HG03558 (cell line): ENCODE measurements at regions not wholly inside any gene's neighbourhood (a gene's known extent, or its start where the extent isn't known, plus 50 kb on each side); places are given as distances from the start of the nearest gene placed in this dataset.

Source experiments
- ATAC-seq: cut with Tn5 transposase; IDR thresholded peaks from one replicate; pipeline ENCODE4 v1.9.1; 2021; ENCODE audit warnings: moderate number of reproducible peaks; ENCODE audit not compliant: unreplicated experiment; ENCODE audit errors: extremely low read depth

GRCh38 chr9:734831-735511 is 106.5 kb upstream of the DMRT1 start:
- no peak for ATAC-seq

DNA sequence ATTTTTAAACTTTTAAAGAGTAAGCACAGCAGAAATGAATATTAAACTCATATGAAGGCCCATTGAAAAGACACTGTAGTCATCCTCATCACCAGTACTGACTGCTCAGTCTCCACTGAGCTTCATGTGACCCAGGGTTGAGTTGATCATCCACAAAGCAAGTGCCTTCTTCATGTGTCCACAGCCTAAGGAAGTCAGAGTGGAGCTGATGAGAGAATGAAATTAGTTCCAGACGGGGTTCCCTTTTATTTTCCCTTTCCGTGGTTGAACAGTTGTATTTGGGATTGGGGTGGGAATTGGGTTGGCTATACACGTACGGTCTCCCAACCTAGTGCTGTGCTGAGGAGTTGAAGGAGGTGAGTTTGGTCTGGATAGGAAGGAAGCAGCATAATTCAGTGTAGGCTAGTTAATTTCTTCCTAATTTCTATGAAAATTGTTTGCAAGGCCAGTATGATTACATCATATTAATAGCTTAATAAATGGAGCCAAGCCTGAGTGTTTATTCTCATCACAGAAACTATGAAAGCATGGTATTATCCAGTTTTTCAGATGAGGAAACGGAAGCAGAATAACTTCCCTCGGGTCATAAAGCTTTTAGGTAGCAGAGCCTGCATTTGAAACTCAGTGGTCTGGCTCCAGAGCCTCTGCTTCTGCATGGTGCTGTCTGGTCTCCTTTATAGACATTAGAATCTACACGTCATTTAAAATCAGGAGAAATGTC is 103.9 kb upstream of the DMRT1 start:
- ATAC-seq = no peak

- ATAC-seq = no peak
Observed at GRCh38 chr9:738209-738915, 103.1 kb upstream of the DMRT1 start.

DNA sequence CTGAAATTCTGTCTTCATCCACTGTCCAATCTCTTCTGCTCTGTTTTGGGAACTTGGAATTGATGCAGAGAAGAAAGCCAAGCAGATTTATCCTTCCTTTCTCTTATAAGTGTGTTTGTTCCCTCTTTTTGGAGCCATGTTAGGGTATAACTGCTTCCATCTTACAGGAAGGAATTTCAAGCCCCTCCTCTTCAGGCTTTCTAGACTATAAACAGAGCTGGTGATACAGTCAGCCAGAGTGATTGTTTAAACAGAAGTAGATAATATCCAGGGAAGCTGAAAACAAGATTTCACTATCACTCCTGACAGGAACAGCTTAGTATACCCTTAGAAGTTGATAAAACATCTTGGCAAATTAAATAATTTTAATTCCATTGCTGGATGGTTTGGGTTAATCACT is 102.1 kb upstream of the DMRT1 start:
- ATAC-seq = no peak

GRCh38 chr9:740221-740620 is 101.3 kb upstream of the DMRT1 start:
- no peak for ATAC-seq

- ATAC-seq = no peak
Observed at GRCh38 chr9:742104-742503, 99.4 kb upstream of the DMRT1 start.

DNA sequence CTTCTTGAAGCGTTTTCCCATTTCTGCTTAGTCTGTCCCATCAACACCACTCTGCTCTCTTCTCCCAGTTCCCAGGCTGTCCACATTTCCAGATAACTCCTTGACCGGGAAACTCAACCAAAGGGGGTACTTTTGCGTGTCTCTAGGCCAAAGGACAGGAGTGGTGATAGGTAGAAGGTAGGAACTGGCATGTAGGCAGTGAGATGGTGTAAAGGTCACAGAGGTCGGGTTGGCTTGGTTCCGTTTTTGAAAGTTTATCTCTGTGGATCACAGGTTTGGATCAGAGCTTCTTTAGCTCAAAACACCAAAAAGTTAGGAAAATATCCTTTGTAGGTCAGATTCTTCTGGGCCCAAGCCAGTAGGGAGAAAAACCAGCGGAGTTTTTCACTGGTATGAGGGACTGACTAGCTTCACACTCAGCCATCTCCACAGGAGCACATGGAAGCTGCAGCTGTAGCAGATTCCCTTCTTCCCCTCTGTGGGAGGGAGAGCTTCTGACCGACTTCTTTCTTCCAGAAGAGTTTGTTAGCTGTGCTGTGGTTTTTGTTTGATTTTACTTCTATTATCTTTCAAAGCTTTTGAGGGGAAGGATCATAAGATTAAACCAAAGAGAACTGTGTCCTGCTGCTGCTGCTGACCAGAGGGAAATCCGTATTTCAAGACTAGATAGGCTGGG is 98.4 kb upstream of the DMRT1 start:
- no peak for ATAC-seq

DNA sequence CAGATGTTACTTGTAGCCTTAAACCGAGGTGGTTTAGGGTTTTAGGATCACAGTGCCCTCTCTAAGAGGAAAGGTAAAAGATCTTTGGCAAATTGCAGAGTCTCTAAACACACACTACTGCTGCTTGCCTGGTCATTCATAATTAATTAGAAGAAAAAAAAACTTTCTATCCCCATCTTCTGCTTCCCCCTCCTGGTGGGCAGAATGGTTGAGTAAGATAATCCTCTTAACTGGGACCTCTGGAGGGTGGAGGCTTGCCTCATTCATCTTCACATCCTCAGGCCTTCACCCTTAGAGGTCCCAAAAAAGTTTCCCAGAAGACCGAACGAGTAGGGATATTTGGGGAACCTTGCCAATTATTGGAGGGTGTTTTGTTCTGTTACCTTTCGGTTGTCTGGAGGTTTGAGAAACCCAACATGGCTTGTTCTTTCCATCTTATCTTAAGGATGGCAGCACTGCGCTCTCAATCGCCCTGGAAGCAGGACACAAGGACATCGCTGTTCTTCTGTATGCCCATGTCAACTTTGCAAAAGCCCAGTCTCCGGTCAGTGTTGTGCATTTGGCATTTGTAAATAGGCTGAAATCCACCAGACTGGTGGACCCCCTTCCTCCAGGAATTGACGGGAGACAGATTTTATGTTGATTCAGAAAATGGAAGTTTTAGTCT is 97.3 kb upstream of the DMRT1 start:
- ATAC-seq = no peak

- ATAC-seq = no peak
Observed at GRCh38 chr9:744790-745484, 96.6 kb upstream of the DMRT1 start.

GRCh38 chr9:745761-746380 is 95.6 kb upstream of the DMRT1 start:
- no peak for ATAC-seq

DNA sequence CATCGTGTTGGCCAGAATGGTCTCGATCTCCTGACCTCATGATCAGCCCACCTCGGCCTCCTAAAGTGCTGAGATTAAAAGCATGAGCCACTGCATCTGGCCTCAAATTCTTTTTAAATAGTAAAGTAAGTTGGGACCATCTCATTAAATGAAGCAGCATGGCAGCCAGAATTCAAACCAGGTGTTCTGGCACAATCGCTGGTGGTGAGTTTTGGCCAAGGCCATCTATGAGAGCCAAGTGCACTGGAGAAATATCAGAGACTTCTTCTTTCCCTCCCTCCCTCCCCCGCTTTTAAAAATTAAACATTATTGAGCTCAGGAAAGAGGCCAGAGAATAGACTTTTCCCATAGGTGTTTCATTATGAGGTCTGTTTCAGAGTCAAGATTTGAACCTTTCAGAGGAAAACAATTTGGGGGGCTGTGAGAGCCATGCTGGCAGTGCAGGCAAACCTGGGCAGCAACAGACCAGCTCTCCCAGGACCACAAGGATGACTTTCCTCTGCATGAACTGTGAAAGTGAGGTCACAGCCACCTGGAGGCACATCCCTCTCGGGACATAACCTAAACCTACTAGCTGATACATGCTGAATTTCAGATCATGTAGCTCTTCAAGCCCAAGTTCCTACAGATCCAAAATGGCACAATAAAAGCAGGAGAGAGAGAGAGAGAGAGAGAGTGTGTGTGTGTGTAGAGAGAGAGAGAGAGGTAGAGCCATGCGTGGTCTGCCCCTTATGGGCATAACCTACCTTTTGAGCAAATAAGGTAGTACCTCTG is 94.6 kb upstream of the DMRT1 start:
- ATAC-seq = no peak

GRCh38 chr9:747567-747966 is 93.9 kb upstream of the DMRT1 start:
- ATAC-seq = no peak

DNA sequence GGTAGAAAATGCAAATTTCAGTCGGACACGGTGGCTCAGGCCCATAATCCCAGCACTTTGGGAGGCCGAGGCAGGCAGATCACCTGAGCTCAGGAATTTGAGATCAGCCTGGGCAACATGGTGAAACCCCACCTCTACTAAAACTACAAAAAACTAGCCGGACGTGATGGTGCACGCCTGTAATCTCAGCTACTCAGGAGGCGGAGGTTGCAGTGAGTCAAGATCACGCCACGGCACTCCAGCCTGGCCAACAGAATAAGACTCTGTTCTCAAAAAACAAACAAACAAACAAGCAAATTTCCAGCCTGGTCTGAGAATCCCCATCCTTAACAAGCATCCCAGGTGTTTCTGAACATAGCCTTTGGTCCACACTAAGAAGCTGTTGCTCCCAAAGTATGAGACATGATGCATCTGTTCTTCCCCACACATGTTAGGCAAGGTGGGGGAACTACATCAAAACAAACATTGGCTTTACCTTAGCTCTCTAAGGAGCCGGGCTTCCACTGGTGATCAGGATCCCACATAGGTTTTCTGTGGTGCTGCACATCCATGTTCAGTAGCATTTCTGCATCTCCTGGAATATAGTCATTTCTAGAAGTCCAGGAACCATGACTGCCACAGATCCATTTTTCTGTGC is 92.5 kb upstream of the DMRT1 start:
- no peak for ATAC-seq

- ATAC-seq = no peak
Observed at GRCh38 chr9:749716-750115, 91.8 kb upstream of the DMRT1 start.

- ATAC-seq = no peak
Observed at GRCh38 chr9:750249-750967, 91.1 kb upstream of the DMRT1 start.

GRCh38 chr9:751137-752051 is 90.1 kb upstream of the DMRT1 start:
- ATAC-seq = peak; percentile 81

DNA sequence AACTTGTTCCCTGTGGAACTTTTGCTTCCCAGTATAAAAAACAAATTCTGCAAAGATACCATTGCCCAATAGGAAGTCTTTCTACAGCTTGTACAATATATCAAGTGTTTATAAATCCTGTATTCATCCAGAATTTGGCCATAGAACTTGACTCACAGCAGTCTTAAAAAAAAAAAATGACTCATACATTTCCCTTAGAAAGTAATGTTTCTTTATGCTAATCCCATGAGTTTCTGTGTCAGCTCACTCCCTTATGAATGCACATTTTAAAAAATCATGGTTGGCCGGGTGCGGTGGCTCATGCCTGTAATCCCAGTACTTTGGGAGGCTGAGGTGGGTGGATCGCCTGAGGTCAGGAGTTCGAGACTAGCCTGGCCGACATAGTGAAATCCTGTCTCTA is 89.3 kb upstream of the DMRT1 start:
- no peak for ATAC-seq
